Testis (tissue), 2 donors: ENCODE measurements at regions not wholly inside any gene's neighbourhood (a gene's known extent, or its start where the extent isn't known, plus 50 kb on each side); places are given as distances from the start of the nearest gene placed in this dataset.

Experiments used
- DNase-seq: peaks from one replicate; pipeline ENCODE4 v3.0.0-alpha.2; 2019
- H3K27ac ChIP-seq, 2 donors: fragments of 200-600 bp; sonication (generic); one replicate each; pipeline ENCODE4 v1.5.1; 2019
- H3K27me3 ChIP-seq: fragments of 200-600 bp; sonication (generic); one replicate; pipeline ENCODE4 v1.5.1; 2019
- H3K36me3 ChIP-seq: fragments of 200-600 bp; sonication (generic); one replicate; pipeline ENCODE4 v1.5.1; 2017; ENCODE audit warnings: low read depth; ENCODE audit errors: missing control alignments
- H3K4me1 ChIP-seq: fragments of 200-600 bp; sonication (generic); one replicate; pipeline ENCODE4 v1.5.1; 2019
- H3K4me3 ChIP-seq, 2 donors: fragments of 200-600 bp; sonication (generic); one replicate each; pipeline ENCODE4 v1.5.1; 2017 to 2019
- H3K9me3 ChIP-seq: fragments of 200-600 bp; sonication (generic); one replicate; pipeline ENCODE4 v1.5.1; 2017
- CTCF ChIP-seq, 3 experiments: fragments of 450-650 bp in 2 of 3; fragments of 200-600 bp in 1 of 3; sonication (generic) in 1 of 3; IDR thresholded peaks; one replicate each; pipeline ENCODE4 v1.5.1; 2016 to 2019; ENCODE audit warnings: antibody characterized with exemption in 3 of 3, mild to moderate bottlenecking in 2 of 3, moderate library complexity in 1 of 3
- POLR2A ChIP-seq: fragments of 450-650 bp; IDR thresholded peaks from one replicate; pipeline ENCODE4 v1.6.1; 2017; ENCODE audit warnings: antibody characterized with exemption, mild to moderate bottlenecking, moderate library complexity
- WGBS, 2 donors: methylation state at CpG; one replicate each; pipeline ENCODE4 v1.1.5; 2018; 5-methylcytosine and 5-hydroxymethylcytosine counted together
- intact Hi-C: fragments of 100-400 bp; cut with DNase I; formaldehyde crosslinking; loops from one replicate; pipeline ENCODE4 v1.15.1; 2023; ENCODE audit warnings: low total_unique reads

GRCh38 chr2:57886161-57886786 lies 160.3 kb upstream of the VRK2 start:
- Histone ChIP-seq H3K27ac (no peak overlapping the region), H3K36me3 (no peaks in the 10 kb centered on the region), H3K9me3 (no peaks in the 10 kb centered on the region), H3K27me3 (no peaks in the 10 kb centered on the region), H3K4me3 (no peak overlapping the region), H3K4me1 (no peaks in the 10 kb centered on the region)
- no peak for DNase-seq
- intact Hi-C loops: no loop called here
- 78 to 79% methylated on average over 13 of the region's 13 CpGs for WGBS, 2 donors
- TF ChIP-seq POLR2A: no peak
- no peak for TF ChIP-seq CTCF (IDR thresholded peaks at IDR 0.05)

DNA sequence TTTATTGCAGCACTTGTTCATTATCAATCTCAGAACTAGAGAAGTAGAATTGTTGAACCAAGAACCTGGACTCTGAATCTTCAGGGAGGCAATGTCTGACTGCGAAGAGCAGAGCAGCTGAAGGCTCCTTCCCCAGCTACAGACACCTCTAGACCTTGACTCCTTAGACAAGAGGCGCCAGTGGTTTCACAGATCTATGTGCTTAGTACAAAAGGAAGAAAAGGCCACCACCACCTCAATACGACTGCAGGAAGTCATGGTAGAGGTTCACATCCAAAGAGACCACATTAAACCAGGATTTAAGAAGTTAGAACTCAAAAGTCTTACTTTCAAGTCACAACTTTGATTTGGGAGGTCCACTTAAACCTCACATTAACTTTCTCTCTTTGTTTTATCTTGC lies 158.1 kb upstream of the VRK2 start:
- Histone ChIP-seq H3K27me3 (no peaks in the 10 kb centered on the region), H3K36me3 (no peaks in the 10 kb centered on the region), H3K27ac (no peak overlapping the region), H3K9me3 (no peaks in the 10 kb centered on the region), H3K4me1 (no peaks in the 10 kb centered on the region), H3K4me3 (no peak overlapping the region)
- DNase-seq: no peak
- intact Hi-C loops: no loop called here
- TF ChIP-seq POLR2A (no peak), CTCF (IDR thresholded peaks at IDR 0.05) (no peak)
- WGBS, 2 donors: 84 to 90% methylated on average over 3 of the region's 3 CpGs

DNA sequence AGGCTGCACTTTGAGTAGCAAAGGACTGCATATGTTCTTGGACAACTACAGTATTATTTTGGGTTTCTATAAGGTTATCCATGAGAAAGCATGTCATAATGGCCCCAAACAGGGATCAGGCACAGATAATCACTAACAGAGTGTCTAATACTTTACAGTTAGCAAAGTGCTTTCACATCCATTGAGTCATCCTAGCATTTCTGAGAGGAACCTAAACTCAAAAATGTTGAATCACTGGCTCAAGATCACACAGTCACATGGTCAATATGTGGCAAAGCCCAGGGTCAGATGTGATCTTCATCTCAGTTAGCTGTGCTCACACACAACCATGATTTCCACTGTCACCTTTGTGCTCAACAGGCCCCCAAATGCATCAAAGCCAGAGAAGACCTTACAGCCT lies 156.1 kb upstream of the VRK2 start:
- no peaks in the 10 kb centered on the region for H3K36me3 ChIP-seq
- TF ChIP-seq POLR2A: no peak
- TF ChIP-seq CTCF (IDR thresholded peaks at IDR 0.05): no peak
- H3K4me3 ChIP-seq: no peak overlapping the region
- no peak overlapping the region for H3K27ac ChIP-seq
- no peaks in the 10 kb centered on the region for H3K9me3 ChIP-seq
- no peaks in the 10 kb centered on the region for H3K4me1 ChIP-seq
- intact Hi-C loops: no loop called here
- H3K27me3 ChIP-seq: no peaks in the 10 kb centered on the region
- DNase-seq: no peak

- Histone ChIP-seq H3K27me3 (no peaks in the 10 kb centered on the region), H3K4me3 (no peak overlapping the region), H3K4me1 (no peaks in the 10 kb centered on the region), H3K9me3 (no peaks in the 10 kb centered on the region), H3K36me3 (no peaks in the 10 kb centered on the region), H3K27ac (no peak overlapping the region)
- no peak for TF ChIP-seq POLR2A
- no peak for DNase-seq
- intact Hi-C loops: no loop called here
- 85 to 88% methylated on average over 7 of the region's 7 CpGs for WGBS, 2 donors
Measured at GRCh38 chr2:57891086-57891712, 155.4 kb upstream of the VRK2 start.

DNA sequence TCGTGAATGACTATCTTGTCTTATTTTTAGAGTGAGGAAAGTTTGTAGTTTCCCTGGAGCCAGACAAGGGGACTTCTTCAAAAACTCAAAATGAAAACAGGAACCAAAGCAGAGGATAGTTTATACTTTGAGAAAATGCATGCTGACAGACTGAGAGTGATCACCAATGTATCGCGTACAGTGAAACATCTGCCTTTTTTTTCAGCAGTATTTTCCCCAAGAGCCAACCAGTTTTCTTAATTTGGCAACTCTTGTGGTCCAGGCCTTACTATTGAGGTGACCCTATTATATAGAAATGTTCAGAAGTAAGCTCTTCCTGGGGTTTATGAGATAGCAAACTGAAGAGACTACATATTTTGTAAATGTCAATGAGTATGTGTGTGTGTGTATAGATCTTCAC lies 153.7 kb upstream of the VRK2 start:
- intact Hi-C loops: no loop called here
- no peaks in the 10 kb centered on the region for H3K36me3 ChIP-seq
- TF ChIP-seq POLR2A (no peak), CTCF (IDR thresholded peaks at IDR 0.05) (no peak)
- no peaks in the 10 kb centered on the region for H3K4me1 ChIP-seq
- no peaks in the 10 kb centered on the region for H3K27me3 ChIP-seq
- no peaks in the 10 kb centered on the region for H3K9me3 ChIP-seq
- no peak overlapping the region for H3K4me3 ChIP-seq
- no peak for DNase-seq
- WGBS, 2 donors: 76 to 80% methylated on average over 3 of the region's 3 CpGs
- no peak overlapping the region for H3K27ac ChIP-seq
